Kidney epithelial cell (primary cell): ENCODE measurements at regions not wholly inside any gene's neighbourhood (a gene's known extent, or its start where the extent isn't known, plus 50 kb on each side); places are given as distances from the start of the nearest gene placed in this dataset.

Experiments
- DNase-seq: peaks from one replicate; pipeline ENCODE4 v3.0.0-alpha.2; 2010; ENCODE audit warnings: low read depth
- H3K27me3 ChIP-seq: 2 replicates; pipeline ENCODE4 v1.6.0; 2011; ENCODE audit warnings: low read length; ENCODE audit not compliant: control insufficient read depth, insufficient read depth
- H3K36me3 ChIP-seq: 2 replicates; pipeline ENCODE4 v1.5.1; 2011; ENCODE audit warnings: low read length; ENCODE audit not compliant: control insufficient read depth, insufficient read depth
- H3K4me3 ChIP-seq: 2 replicates; pipeline ENCODE4 v1.5.1; 2011; ENCODE audit warnings: low read depth, mild to moderate bottlenecking, control low read depth, low read length
- CTCF ChIP-seq: IDR thresholded peaks from 2 replicates; pipeline ENCODE4 v1.5.1; 2011; ENCODE audit warnings: mild to moderate bottlenecking, moderate library complexity, low read length, control low read depth, inconsistent platforms; ENCODE audit not compliant: insufficient read depth, poor library complexity, severe bottlenecking

GRCh38 chr14:21923820-21924219 is 250.2 kb upstream of the OR4E1 start:
- no peak for DNase-seq
- Histone ChIP-seq H3K27me3 (no peaks in the 10 kb centered on the region), H3K4me3 (no peak overlapping the region), H3K36me3 (no peaks in the 10 kb centered on the region)
- no peak for TF ChIP-seq CTCF

GRCh38 chr14:21921453-21921852 is 247.8 kb upstream of the OR4E1 start:
- no peak for DNase-seq
- no peaks in the 10 kb centered on the region for H3K36me3 ChIP-seq
- TF ChIP-seq CTCF: no peak
- no peaks in the 10 kb centered on the region for H3K27me3 ChIP-seq
- no peak overlapping the region for H3K4me3 ChIP-seq

- Histone ChIP-seq H3K27me3 (no peaks in the 10 kb centered on the region), H3K36me3 (no peaks in the 10 kb centered on the region), H3K4me3 (no peak overlapping the region)
- peak; percentile 31 for DNase-seq
- peak; percentile 81 for TF ChIP-seq CTCF
These were observed 244.2 kb upstream of the OR4E1 start for GRCh38 chr14:21917699-21918436.

- no peaks in the 10 kb centered on the region for H3K27me3 ChIP-seq
- no peak for DNase-seq
- H3K36me3 ChIP-seq: no peaks in the 10 kb centered on the region
- no peak for TF ChIP-seq CTCF
- H3K4me3 ChIP-seq: no peak overlapping the region
These were observed 242.2 kb upstream of the OR4E1 start for GRCh38 chr14:21915826-21916225.

- DNase-seq: no peak
- peak; percentile 58 for TF ChIP-seq CTCF
- Histone ChIP-seq H3K4me3 (no peak overlapping the region), H3K36me3 (no peaks in the 10 kb centered on the region), H3K27me3 (no peaks in the 10 kb centered on the region)
These were observed 240.1 kb upstream of the OR4E1 start for GRCh38 chr14:21913759-21914158.

GRCh38 chr14:21912367-21912766 is 238.7 kb upstream of the OR4E1 start:
- DNase-seq: no peak
- Histone ChIP-seq H3K36me3 (no peaks in the 10 kb centered on the region), H3K4me3 (no peak overlapping the region), H3K27me3 (no peaks in the 10 kb centered on the region)
- no peak for TF ChIP-seq CTCF
